ENCODE measurements at regions not wholly inside any gene's neighbourhood (a gene's known extent, or its start where the extent isn't known, plus 50 kb on each side); places are given as distances from the start of the nearest gene placed in this dataset.
A peak's percentile ranks its signal among the peaks of the same experiment; 100 is the strongest.

DNA sequence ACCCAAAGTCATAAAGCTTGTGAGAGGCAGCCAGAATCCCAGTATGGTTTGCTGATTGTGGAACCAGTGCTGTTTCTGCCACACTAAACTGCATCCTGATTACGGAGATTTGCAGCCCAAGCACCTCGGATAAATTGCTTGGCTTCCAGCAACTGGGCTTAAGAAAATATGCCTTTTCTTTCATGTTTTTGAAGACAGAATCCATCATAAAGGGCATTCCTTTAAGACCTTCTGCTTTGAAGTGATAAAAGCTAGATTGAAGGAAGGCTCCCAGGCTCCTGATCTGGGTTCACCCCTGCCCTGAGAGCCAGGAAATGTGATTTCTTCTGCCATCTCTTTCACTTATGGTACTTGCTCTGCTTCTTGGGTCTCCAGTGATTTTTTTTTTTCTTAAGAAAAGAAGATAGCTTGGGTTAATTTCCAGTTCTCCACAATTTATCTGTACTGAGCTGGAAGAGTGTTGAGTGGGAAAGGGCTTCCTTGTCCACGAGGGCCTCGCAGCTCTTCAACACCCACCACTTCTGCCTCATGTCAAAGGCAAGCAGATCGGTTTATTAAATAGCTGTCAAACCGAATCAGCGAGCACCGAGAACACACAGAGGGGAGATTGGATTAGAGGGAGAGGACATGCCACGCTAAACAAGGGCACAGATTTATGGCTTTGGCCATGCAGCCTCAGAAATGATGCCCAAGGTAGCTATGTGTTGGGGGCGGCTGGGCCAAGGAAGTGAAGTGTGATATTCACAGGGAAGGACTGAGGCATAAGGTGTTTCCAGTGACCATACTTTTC lies 94.9 kb upstream of the TBX20 start:
- peak in 1 of 2 donors; percentile 43 for DNase-seq (ENCODE audit: low spot score in 2 of 2)
- WGBS, 2 donors: 76 to 84% methylated on average over 10 of the region's 10 CpGs
- no peak overlapping the region for H3K4me3 ChIP-seq (ENCODE audit: low read depth, poor library complexity, severe bottlenecking)
- TF ChIP-seq, protein P1, sequence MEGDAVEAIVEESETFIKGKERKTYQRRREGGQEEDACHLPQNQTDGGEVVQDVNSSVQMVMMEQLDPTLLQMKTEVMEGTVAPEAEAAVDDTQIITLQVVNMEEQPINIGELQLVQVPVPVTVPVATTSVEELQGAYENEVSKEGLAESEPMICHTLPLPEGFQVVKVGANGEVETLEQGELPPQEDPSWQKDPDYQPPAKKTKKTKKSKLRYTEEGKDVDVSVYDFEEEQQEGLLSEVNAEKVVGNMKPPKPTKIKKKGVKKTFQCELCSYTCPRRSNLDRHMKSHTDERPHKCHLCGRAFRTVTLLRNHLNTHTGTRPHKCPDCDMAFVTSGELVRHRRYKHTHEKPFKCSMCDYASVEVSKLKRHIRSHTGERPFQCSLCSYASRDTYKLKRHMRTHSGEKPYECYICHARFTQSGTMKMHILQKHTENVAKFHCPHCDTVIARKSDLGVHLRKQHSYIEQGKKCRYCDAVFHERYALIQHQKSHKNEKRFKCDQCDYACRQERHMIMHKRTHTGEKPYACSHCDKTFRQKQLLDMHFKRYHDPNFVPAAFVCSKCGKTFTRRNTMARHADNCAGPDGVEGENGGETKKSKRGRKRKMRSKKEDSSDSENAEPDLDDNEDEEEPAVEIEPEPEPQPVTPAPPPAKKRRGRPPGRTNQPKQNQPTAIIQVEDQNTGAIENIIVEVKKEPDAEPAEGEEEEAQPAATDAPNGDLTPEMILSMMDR (IDR thresholded peaks at IDR 0.05): no peak
- no peak for TF ChIP-seq POLR2A (IDR thresholded peaks at IDR 0.05)
- intact Hi-C loops (cut with DNase I; ENCODE audit: low total_unique reads): no loop called here

DNA sequence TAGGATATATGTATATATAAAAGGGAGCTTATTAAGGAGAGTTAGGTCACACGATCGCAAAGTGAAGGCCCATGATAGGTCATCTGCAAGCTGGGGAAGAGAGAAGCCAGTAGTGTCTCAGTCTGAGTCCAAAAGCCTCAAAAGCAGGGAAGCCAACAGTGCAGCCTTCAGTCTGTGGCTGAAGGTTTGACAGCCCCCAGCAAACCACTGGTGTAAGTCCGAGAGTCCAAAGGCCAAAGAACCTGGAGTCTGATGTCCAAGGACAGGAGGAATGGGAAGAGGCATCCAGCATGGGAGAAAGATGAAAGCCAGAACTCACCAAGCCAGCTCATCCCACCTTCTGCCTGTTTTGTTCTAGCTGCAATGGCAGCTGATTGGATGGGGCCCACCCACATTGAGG lies 88.9 kb upstream of the TBX20 start:
- WGBS, 2 donors: 90 to 91% methylated on average over 3 of the region's 3 CpGs
- intact Hi-C loops (cut with DNase I; ENCODE audit: low total_unique reads): no loop called here
- TF ChIP-seq, protein P1 (IDR thresholded peaks at IDR 0.05): no peak
- no peak for TF ChIP-seq POLR2A (IDR thresholded peaks at IDR 0.05)
- no peak overlapping the region for H3K4me3 ChIP-seq (ENCODE audit: low read depth, poor library complexity, severe bottlenecking)
- peak in 1 of 2 donors; percentile 56 for DNase-seq (ENCODE audit: low spot score in 2 of 2)

DNA sequence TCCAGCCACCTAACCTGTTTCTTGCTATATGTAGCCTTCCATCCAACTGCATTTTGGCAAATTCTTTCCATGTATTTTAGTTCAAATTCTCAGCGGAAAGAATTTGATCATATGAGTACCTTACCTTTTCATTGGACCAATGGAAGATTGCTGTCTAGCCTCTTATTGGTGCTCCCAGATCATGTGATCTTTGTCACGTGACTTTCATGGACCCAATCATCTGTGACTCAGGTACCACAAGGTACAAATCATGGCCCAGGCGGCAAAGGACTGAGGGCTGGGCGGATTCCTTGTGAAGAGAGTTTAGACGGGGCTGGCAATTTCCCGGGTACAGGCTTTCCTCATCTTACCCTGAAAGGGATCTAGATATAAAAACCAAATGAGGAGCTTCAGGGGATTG lies 85.9 kb upstream of the TBX20 start:
- no peak overlapping the region for H3K4me3 ChIP-seq (ENCODE audit: low read depth, poor library complexity, severe bottlenecking)
- WGBS, 2 donors: 89 to 90% methylated on average over 6 of the region's 6 CpGs

DNA sequence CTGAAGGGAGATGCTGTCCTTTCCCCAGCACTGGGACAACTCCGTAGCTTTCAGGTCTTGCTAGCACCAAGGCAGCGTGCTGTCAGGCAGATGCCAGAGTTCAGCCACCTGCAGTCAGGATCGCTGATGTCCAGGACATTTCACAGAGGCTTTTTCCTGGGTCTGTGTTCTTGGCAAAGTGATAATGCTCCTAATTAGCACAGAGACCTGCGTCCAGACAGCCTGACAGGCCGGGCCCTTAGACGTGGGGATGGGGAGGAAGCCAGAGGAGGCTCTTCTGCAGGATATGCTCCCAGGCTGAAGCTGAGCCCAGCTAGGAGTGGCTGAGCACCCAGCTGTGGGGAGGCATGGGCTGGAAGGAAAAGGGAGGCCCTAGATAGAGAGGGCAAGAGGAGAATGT lies 82.5 kb upstream of the TBX20 start:
- TF ChIP-seq, protein P1 (IDR thresholded peaks at IDR 0.05): no peak
- no peak for TF ChIP-seq POLR2A (IDR thresholded peaks at IDR 0.05)
- intact Hi-C loops (cut with DNase I; ENCODE audit: low total_unique reads): no loop called here
- 52 to 64% methylated on average over 6 of the region's 6 CpGs for WGBS, 2 donors
- H3K4me3 ChIP-seq (ENCODE audit: low read depth, poor library complexity, severe bottlenecking): no peak overlapping the region
- no peak for DNase-seq (ENCODE audit: low spot score in 2 of 2)

More for the DNA sequence above, 85.9 kb upstream of the TBX20 start:
- TF ChIP-seq, protein P1 (IDR thresholded peaks at IDR 0.05): no peak
- no peak for TF ChIP-seq POLR2A (IDR thresholded peaks at IDR 0.05)
- no peak for DNase-seq (ENCODE audit: low spot score in 2 of 2)
- intact Hi-C loops (cut with DNase I; ENCODE audit: low total_unique reads): no loop called here

DNA sequence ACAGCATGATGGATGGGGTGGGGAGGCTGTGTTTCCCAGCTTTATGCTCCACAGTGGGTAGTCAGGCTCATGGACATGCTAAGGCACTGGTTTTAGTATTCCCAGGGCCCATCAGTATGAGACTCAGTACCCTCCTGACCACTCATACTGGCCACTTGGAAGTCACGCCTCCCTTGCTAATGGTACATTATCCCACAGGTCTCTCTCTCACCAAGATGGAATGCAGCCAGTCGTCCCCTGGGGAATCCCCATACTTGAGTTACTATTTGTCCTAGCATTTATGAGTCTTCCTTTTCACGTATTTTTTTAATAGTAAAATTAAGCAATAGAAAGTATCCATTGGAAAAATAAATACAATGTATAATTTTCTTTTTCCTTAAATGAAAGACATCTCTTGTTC lies 80.6 kb upstream of the TBX20 start:
- intact Hi-C loops (cut with DNase I; ENCODE audit: low total_unique reads): no loop called here
- 53 to 54% methylated on average over 3 of the region's 3 CpGs for WGBS, 2 donors
- DNase-seq (ENCODE audit: low spot score in 2 of 2): no peak
- TF ChIP-seq, protein P1 (IDR thresholded peaks at IDR 0.05): no peak
- TF ChIP-seq POLR2A (IDR thresholded peaks at IDR 0.05): no peak
- H3K4me3 ChIP-seq (ENCODE audit: low read depth, poor library complexity, severe bottlenecking): no peak overlapping the region

DNA sequence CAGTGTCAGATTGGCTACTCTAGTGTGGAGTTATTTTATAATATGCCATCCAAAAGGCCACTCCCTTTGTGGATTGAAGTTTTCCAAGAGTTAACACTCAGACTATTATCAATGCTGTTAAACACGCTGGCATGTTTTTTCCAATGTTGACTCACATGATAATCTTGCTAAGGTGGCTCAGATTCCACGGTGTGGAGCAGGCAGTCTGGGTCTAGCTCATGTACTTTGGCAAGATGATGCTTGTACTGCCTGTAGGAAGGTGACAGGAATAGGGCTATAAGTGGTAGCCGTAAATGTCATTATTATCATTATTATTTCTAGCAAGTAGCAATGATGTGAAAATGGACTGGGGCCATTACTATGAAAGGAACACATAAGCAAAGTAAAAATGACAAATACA lies 79.4 kb upstream of the TBX20 start:
- no peak overlapping the region for H3K4me3 ChIP-seq (ENCODE audit: low read depth, poor library complexity, severe bottlenecking)
- 62 to 66% methylated on average over 3 of the region's 3 CpGs for WGBS, 2 donors
- TF ChIP-seq POLR2A (IDR thresholded peaks at IDR 0.05): no peak
- TF ChIP-seq, protein P1 (IDR thresholded peaks at IDR 0.05): no peak
- no peak for DNase-seq (ENCODE audit: low spot score in 2 of 2)
- intact Hi-C loops (cut with DNase I; ENCODE audit: low total_unique reads): no loop called here
